ENCODE measurements at regions not wholly inside any gene's neighbourhood (a gene's known extent, or its start where the extent isn't known, plus 50 kb on each side); places are given as distances from the start of the nearest gene placed in this dataset.

DNA sequence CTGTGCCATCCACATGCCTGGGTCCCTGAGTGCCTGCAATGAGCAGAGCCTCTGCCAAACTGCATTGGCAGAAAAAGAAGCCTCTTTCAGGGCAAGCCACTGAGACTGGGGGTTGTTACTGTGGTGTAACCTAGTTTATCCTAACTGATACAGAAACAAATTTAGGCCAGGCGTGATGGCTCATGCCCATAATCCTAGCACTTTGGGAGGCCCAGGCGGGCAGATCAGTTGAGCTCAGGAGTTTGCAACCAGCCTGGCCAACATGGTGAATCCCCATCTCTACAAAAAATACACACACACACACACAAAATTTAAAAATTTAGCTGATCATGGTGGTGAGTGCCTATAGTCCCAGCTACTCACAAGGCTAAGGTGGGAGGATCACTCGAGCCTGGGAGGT is 221.6 kb downstream of the TBC1D2B start:
- H3K27me3 ChIP-seq = no peaks in the 10 kb centered on the region
- no peaks in the 10 kb centered on the region for H3K4me1 ChIP-seq
- TF ChIP-seq, protein P1, sequence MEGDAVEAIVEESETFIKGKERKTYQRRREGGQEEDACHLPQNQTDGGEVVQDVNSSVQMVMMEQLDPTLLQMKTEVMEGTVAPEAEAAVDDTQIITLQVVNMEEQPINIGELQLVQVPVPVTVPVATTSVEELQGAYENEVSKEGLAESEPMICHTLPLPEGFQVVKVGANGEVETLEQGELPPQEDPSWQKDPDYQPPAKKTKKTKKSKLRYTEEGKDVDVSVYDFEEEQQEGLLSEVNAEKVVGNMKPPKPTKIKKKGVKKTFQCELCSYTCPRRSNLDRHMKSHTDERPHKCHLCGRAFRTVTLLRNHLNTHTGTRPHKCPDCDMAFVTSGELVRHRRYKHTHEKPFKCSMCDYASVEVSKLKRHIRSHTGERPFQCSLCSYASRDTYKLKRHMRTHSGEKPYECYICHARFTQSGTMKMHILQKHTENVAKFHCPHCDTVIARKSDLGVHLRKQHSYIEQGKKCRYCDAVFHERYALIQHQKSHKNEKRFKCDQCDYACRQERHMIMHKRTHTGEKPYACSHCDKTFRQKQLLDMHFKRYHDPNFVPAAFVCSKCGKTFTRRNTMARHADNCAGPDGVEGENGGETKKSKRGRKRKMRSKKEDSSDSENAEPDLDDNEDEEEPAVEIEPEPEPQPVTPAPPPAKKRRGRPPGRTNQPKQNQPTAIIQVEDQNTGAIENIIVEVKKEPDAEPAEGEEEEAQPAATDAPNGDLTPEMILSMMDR (IDR thresholded peaks at IDR 0.05) = no peak
- intact Hi-C loops (cut with DNase I) = no loop called here
- no peaks in the 10 kb centered on the region for H3K36me3 ChIP-seq
- no peaks in the 10 kb centered on the region for H3K9me3 ChIP-seq
- H3K4me3 ChIP-seq = no peak overlapping the region
- H3K27ac ChIP-seq = no peak overlapping the region
- DNase-seq (ENCODE audit: low spot score in 2 of 2) = no peak

DNA sequence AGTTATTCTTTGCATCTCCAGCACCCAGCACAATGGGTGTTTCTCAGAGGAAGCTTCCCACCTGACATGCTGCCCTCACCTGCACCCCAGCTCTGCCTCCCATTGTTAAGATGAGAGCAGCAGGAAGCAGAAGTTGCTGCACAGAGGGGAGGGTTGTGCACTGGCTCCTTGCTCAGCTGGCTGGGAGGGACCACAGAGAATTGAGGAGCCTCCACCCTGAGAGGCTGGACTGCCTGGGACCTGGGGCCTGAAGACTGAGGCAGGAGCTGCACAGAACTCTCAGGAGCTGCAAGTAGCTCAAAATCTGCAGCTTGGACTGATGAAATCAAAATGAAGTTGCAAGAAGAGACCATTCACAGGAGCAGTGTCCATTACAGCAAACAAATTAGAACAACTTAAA is 222.3 kb upstream of the LINGO1 start:
- DNase-seq (ENCODE audit: low spot score in 2 of 2) = no peak
- H3K4me1 ChIP-seq = no peaks in the 10 kb centered on the region
- no peak overlapping the region for H3K27ac ChIP-seq
- TF ChIP-seq, protein P1 (IDR thresholded peaks at IDR 0.05) = no peak
- no peaks in the 10 kb centered on the region for H3K9me3 ChIP-seq
- intact Hi-C loops (cut with DNase I) = no loop called here
- no peaks in the 10 kb centered on the region for H3K27me3 ChIP-seq
- no peaks in the 10 kb centered on the region for H3K36me3 ChIP-seq
- H3K4me3 ChIP-seq = no peak overlapping the region

DNA sequence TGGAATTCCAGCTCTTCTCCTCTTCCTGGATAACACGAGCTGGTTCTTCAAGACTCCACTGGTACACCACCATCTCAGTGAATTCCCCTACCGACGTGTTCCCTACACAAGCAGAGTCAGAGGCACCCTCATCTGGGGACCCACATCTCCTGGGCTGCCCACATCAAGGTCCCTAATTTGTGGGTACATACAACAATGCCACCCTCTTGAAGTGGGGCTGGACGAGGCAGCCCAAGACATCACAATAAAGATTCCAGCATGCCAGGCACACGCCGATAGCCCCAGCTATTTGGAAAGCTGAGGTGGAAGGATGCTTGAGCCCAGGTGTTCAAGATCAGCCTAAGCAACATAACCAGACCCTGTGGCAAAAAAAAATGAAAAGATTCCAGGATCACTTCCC is 221.2 kb upstream of the LINGO1 start:
- intact Hi-C loops (cut with DNase I) = no loop called here
- Histone ChIP-seq H3K27me3 (no peaks in the 10 kb centered on the region), H3K36me3 (no peaks in the 10 kb centered on the region), H3K27ac (no peak overlapping the region), H3K4me1 (no peaks in the 10 kb centered on the region), H3K4me3 (no peak overlapping the region), H3K9me3 (no peaks in the 10 kb centered on the region)
- DNase-seq (ENCODE audit: low spot score in 2 of 2) = no peak
- TF ChIP-seq, protein P1 (IDR thresholded peaks at IDR 0.05) = no peak

DNA sequence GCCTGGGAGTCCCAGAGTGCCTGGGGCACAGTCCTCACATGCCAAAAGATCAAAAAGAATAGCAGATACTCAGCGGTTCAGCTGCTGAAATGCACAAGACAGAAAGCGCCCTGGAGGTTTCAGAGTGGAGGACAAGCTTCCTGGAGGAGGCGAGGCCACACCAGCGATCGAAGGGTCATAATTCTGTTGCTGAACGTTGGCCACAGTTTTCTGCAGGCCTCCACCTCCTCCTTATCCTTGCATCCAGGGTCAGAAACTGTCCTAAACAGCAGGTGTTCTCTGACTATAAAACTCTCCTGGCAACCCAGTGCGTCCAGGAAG is 220.3 kb upstream of the LINGO1 start:
- no peaks in the 10 kb centered on the region for H3K4me1 ChIP-seq
- H3K27ac ChIP-seq = no peak overlapping the region
- no peaks in the 10 kb centered on the region for H3K27me3 ChIP-seq
- intact Hi-C loops (cut with DNase I) = no loop called here
- TF ChIP-seq, protein P1 (IDR thresholded peaks at IDR 0.05) = no peak
- H3K36me3 ChIP-seq = no peaks in the 10 kb centered on the region
- DNase-seq (ENCODE audit: low spot score in 2 of 2) = no peak
- no peak overlapping the region for H3K4me3 ChIP-seq
- no peaks in the 10 kb centered on the region for H3K9me3 ChIP-seq

DNA sequence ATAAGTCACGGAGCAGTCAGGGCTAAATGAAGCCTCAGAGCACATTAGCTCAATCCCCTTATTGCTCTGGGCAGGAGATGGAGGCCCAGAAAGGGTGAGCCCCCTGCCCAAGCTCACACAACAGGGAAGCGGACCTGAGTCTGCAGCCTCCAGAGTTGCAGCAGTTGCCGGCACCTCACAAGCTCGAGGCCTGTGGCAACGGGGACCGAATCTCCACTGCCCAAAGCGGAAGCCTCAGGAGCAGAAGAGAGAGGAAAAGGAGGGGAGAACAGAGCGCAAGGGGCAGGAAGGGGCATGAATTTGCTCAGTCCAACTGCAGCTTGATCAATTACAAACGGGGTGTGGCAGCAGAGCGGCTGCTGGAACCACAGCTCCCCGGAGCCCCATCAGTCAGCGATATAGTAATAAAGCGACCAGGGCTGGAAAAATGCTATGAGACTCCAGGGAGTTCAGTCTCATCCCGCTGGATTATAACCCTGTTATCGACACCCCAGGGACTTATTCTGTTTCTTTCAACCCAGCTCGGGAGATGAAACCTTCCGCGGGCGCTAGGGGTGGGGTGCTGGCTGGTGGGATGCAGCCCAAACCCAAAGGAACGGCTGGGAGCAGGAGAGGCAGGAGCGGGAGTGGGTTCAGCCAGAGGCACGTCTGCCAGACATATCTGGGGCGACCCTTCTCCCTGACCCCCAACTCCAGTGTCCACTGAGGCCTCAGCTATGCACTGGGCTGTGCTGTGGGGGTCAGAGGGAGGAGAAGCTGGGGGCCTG is 219.7 kb upstream of the LINGO1 start:
- no peak for DNase-seq (ENCODE audit: low spot score in 2 of 2)
- no peaks in the 10 kb centered on the region for H3K9me3 ChIP-seq

More for the DNA sequence above, 219.7 kb upstream of the LINGO1 start:
- intact Hi-C loops (cut with DNase I) = no loop called here
- no peak overlapping the region for H3K4me3 ChIP-seq
- H3K36me3 ChIP-seq = no peaks in the 10 kb centered on the region
- H3K4me1 ChIP-seq = no peaks in the 10 kb centered on the region
- TF ChIP-seq, protein P1 (IDR thresholded peaks at IDR 0.05) = no peak
- no peaks in the 10 kb centered on the region for H3K27me3 ChIP-seq
- H3K27ac ChIP-seq = no peak overlapping the region

Data from ascending aorta (tissue), 2 donors.